OCI-LY1 (cell line): ENCODE measurements at regions not wholly inside any gene's neighbourhood (a gene's known extent, or its start where the extent isn't known, plus 50 kb on each side); places are given as distances from the start of the nearest gene placed in this dataset.

ENCODE experiments used
- CTCF ChIP-seq: fragments of 200-600 bp; sonication (generic), shearing (Covaris generic); IDR thresholded peaks from 2 replicates; pipeline ENCODE4 v1.5.1; 2017; ENCODE audit warnings: mild to moderate bottlenecking, antibody characterized with exemption, low read length, moderate library complexity, mixed read lengths
- EZH2 ChIP-seq: fragments of 200-600 bp; sonication (generic), shearing (Covaris generic); IDR thresholded peaks from 2 replicates; pipeline ENCODE4 v1.8.0; 2017; ENCODE audit warnings: borderline replicate concordance, mixed run types, mild to moderate bottlenecking, antibody characterized with exemption, low read length, moderate library complexity, mixed read lengths

- TF ChIP-seq CTCF (no peak), EZH2 (no peak)
Observed at GRCh38 chr11:62048100-62048499, 75.7 kb upstream of the INCENP start.
